ENCODE measurements at regions not wholly inside any gene's neighbourhood (a gene's known extent, or its start where the extent isn't known, plus 50 kb on each side); places are given as distances from the start of the nearest gene placed in this dataset.

DNA sequence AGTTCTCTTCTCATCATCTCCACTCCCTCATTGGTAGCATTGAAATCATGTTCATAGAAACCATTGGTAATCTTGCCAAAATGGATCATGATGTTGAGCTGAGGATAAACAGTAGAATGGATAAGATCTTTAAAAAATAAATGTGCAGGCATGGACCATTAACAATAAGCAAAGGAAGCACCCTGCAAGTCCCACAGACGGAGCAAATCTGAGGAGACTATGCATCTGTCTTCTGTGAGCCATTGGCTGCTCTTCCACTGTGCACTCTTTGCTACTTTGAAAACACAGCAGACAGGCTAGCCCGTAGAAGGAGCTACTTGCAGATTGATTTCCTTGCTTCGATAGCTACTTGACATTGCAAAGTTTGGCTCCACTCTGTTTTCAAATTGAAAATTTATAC, 535.0 kb downstream of the PKHD1 start:
- TF ChIP-seq FOXM1 (IDR thresholded peaks at IDR 0.05; ENCODE audit: borderline replicate concordance) (no peak), FOXA1 (IDR thresholded peaks at IDR 0.05) (no peak)
